ENCODE measurements at regions not wholly inside any gene's neighbourhood (a gene's known extent, or its start where the extent isn't known, plus 50 kb on each side); places are given as distances from the start of the nearest gene placed in this dataset.

DNA sequence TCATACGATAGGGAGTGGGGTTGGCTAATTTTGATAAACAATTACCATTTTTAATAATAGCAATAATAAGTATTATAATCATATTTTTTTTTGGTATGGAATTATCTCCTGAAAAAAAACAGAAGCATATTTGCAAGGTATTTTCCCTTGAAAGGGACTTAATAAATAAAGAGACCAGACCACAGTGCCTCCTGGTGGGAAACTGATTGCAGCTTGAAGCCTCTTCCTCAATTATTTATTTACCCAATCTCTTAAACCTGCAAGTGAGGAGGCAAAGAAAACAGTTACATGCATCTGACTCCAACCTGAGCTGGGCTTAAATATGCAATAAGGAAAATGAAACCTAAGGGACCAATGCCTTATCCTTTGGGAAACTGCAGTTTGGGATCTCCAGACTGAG, 388.1 kb upstream of the ACO1 start:
- TF ChIP-seq, protein P1, sequence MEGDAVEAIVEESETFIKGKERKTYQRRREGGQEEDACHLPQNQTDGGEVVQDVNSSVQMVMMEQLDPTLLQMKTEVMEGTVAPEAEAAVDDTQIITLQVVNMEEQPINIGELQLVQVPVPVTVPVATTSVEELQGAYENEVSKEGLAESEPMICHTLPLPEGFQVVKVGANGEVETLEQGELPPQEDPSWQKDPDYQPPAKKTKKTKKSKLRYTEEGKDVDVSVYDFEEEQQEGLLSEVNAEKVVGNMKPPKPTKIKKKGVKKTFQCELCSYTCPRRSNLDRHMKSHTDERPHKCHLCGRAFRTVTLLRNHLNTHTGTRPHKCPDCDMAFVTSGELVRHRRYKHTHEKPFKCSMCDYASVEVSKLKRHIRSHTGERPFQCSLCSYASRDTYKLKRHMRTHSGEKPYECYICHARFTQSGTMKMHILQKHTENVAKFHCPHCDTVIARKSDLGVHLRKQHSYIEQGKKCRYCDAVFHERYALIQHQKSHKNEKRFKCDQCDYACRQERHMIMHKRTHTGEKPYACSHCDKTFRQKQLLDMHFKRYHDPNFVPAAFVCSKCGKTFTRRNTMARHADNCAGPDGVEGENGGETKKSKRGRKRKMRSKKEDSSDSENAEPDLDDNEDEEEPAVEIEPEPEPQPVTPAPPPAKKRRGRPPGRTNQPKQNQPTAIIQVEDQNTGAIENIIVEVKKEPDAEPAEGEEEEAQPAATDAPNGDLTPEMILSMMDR (IDR thresholded peaks at IDR 0.05; ENCODE audit: borderline replicate concordance, insufficient read depth, low read depth, low read length) = no peak
- no peak overlapping the region for H3K4me3 ChIP-seq (ENCODE audit: low read depth, low read length)

DNA sequence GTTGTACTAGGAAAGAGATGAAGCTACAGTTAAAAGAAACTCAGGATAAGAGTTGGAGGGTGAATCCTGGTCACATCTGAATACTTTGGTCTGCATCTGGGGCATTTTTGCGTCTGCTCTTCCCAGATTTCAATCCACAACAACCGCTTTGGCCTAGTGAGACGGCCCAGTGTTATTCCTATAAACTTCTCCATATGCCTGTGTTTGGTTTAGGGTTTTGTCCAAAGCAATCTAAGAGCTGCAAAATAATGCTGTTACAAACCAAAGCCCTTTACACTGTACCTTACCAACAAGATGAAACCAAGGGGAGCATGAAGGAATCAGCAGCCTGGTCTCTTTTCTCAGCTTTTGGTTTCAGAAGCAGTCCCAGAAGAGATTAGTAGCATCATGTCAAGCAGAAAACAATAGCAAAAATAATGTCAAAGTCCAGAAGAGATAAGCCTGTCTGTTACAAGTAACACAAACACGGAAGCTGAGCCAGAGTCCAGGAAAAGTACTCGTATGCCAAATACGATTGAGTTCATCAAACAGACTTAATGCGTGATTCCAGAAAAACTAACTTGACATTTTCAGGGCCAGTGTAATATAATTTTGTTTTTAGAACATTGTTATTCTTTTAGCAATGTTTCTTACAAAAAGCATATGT, 379.9 kb upstream of the ACO1 start:
- H3K4me3 ChIP-seq (ENCODE audit: low read depth, low read length) = no peak overlapping the region
- TF ChIP-seq, protein P1 (IDR thresholded peaks at IDR 0.05; ENCODE audit: borderline replicate concordance, insufficient read depth, low read depth, low read length) = no peak

DNA sequence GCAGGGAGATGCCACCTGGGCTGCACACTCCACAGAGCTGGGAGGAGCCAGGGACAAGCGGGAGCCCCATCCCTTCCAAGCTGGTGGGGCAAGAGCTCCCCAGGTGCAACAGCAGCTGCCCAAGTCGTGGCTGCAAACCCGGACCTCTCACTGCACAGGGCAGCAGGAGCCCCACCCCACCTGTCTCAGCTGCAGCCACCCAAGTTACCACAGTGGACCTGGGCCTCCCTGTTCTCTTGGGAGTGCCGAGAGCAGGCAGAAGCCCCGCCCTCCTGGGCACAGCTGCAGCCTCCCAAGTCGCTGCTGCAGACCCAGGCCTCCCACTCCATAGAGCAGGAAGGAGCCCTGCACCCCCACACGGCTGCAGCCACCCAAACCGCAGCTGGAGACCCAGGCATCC, 374.1 kb upstream of the ACO1 start:
- no peak overlapping the region for H3K4me3 ChIP-seq (ENCODE audit: low read depth, low read length)
- TF ChIP-seq, protein P1 (IDR thresholded peaks at IDR 0.05; ENCODE audit: borderline replicate concordance, insufficient read depth, low read depth, low read length) = no peak

DNA sequence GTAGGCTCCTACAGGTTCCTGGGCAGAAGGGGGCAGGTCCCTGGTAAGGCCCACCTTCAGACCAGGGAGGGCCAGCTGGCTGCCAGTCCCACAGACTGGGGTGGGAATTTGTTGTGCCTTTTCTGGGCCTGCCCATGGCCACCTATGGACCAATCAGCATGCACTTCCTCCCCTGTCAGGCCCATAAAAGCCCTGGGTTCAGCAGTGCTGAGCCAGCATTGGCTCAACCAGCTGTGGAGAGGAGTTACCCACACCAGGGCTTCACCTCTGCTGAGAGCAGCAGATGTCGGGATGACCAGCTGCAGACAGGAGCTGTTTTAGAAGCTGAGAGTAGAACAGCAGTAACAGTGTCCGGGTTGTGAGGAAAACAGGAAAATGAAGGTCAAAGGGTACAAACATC, 373.4 kb upstream of the ACO1 start:
- H3K4me3 ChIP-seq (ENCODE audit: low read depth, low read length) = no peak overlapping the region
- TF ChIP-seq, protein P1 (IDR thresholded peaks at IDR 0.05; ENCODE audit: borderline replicate concordance, insufficient read depth, low read depth, low read length) = no peak

DNA sequence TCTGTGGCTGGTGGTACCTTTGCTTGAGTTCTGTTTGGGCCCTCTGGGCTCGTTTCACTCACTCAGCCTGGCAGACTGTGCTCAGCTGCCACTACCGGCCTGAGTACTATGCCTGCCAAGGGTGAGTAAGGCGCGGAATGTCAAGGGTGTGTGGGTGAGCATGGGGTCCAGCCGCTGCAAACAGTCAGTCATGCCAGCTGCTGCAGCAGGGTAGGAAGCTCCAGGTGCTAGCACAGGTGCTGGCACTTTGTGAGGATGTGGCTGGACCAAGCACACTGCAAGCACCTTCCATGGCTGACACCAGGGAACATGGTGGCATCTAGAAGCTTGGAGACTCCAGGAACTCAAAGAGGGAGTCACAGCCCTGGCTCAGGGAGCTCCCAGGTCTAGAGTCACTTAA, 368.6 kb upstream of the ACO1 start:
- TF ChIP-seq, protein P1 (IDR thresholded peaks at IDR 0.05; ENCODE audit: borderline replicate concordance, insufficient read depth, low read depth, low read length) = no peak

DNA sequence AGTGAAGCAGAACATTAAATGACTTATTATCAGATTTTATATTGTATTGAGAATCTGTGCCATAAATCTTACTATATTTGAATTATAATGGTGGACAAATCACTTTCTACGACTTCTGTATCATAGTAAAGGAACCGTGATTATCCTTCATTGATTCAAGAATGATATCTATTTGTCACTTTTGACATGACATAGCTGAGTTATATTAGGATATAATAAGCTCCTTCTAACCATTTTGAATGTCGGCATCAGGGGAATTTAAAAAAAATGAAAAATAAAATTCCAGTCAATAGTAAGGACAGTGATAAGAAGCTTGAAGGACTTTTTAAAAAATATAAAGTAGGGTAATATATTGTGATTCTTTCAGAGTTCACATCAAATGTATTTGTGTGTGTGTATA, 338.9 kb upstream of the ACO1 start:
- no peak overlapping the region for H3K4me3 ChIP-seq (ENCODE audit: low read depth, low read length)
- TF ChIP-seq, protein P1 (IDR thresholded peaks at IDR 0.05; ENCODE audit: borderline replicate concordance, insufficient read depth, low read depth, low read length) = no peak

More for the DNA sequence above, 368.6 kb upstream of the ACO1 start:
- no peak overlapping the region for H3K4me3 ChIP-seq (ENCODE audit: low read depth, low read length)

DNA sequence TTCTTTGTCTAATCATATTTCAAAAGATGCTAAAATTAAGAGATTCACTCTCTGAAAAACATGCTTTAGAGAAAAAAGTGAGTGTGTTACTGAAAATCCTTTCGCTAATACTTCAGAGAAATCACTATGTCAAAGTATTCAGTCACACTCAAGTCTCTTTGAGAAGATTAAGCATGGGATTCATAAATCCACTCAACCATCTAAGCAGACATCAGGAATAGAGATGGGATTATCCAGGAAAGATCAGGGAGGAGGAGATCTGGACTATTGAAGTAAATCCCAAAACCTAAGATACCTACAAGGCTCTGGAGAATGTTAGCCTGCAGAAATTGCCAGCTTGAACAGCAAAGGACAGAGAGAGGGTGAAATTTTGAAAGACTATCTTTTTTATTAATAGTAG, 317.2 kb upstream of the ACO1 start:
- TF ChIP-seq, protein P1 (IDR thresholded peaks at IDR 0.05; ENCODE audit: borderline replicate concordance, insufficient read depth, low read depth, low read length) = no peak
- H3K4me3 ChIP-seq (ENCODE audit: low read depth, low read length) = no peak overlapping the region

Measured in GM12875 (cell line).